M059J (cell line): ENCODE measurements at regions not wholly inside any gene's neighbourhood (a gene's known extent, or its start where the extent isn't known, plus 50 kb on each side); places are given as distances from the start of the nearest gene placed in this dataset.
A peak's percentile ranks its signal among the peaks of the same experiment; 100 is the strongest.

Experiments
- DNase-seq: peaks from one replicate; pipeline ENCODE4 v3.0.0-alpha.2; 2012; ENCODE audit warnings: low read depth

- DNase-seq, result peak; percentile 33
Observed at GRCh38 chr1:14137411-14138134, 437.6 kb downstream of the PRDM2 start.

- peak; percentile 84 for DNase-seq
Observed at GRCh38 chr1:14138135-14138506, 438.1 kb downstream of the PRDM2 start.

- peak; percentile 35 for DNase-seq
Observed at GRCh38 chr1:14138687-14139086, 438.7 kb downstream of the PRDM2 start.

- peak; percentile 67 for DNase-seq
Observed at GRCh38 chr1:14140831-14141401, 440.9 kb downstream of the PRDM2 start.

- DNase-seq, result no peak
Observed at GRCh38 chr1:14141656-14142055, 441.7 kb downstream of the PRDM2 start.

- peak; percentile 25 for DNase-seq
Observed at GRCh38 chr1:14142397-14143100, 442.6 kb downstream of the PRDM2 start.

GRCh38 chr1:14143777-14144176, 443.8 kb downstream of the PRDM2 start:
- no peak for DNase-seq

GRCh38 chr1:14148526-14148925, 448.5 kb downstream of the PRDM2 start:
- no peak for DNase-seq

GRCh38 chr1:14149431-14149830, 449.1 kb upstream of the KAZN start:
- peak; percentile 76 for DNase-seq

GRCh38 chr1:14156543-14156942, 441.9 kb upstream of the KAZN start:
- no peak for DNase-seq

GRCh38 chr1:14160781-14161180, 437.7 kb upstream of the KAZN start:
- peak; percentile 42 for DNase-seq

- no peak for DNase-seq
Observed at GRCh38 chr1:14163246-14163645, 435.2 kb upstream of the KAZN start.

GRCh38 chr1:14165371-14165801, 433.1 kb upstream of the KAZN start:
- DNase-seq, result peak; percentile 20

- DNase-seq, result no peak
Observed at GRCh38 chr1:14167884-14168283, 430.6 kb upstream of the KAZN start.

- no peak for DNase-seq
Observed at GRCh38 chr1:14168326-14169063, 430.0 kb upstream of the KAZN start.

- DNase-seq, result no peak
Observed at GRCh38 chr1:14173598-14173997, 424.9 kb upstream of the KAZN start.

GRCh38 chr1:14177866-14178265, 420.6 kb upstream of the KAZN start:
- peak; percentile 33 for DNase-seq

- DNase-seq, result peak; percentile 20
Observed at GRCh38 chr1:14180738-14181137, 417.7 kb upstream of the KAZN start.

- peak; percentile 80 for DNase-seq
Observed at GRCh38 chr1:14181191-14181795, 417.2 kb upstream of the KAZN start.

GRCh38 chr1:14182856-14183255, 415.6 kb upstream of the KAZN start:
- DNase-seq, result no peak

GRCh38 chr1:14183329-14183728, 415.2 kb upstream of the KAZN start:
- no peak for DNase-seq

GRCh38 chr1:14184454-14184853, 414.0 kb upstream of the KAZN start:
- DNase-seq, result no peak
